ENCODE measurements at regions not wholly inside any gene's neighbourhood (a gene's known extent, or its start where the extent isn't known, plus 50 kb on each side); places are given as distances from the start of the nearest gene placed in this dataset.

DNA sequence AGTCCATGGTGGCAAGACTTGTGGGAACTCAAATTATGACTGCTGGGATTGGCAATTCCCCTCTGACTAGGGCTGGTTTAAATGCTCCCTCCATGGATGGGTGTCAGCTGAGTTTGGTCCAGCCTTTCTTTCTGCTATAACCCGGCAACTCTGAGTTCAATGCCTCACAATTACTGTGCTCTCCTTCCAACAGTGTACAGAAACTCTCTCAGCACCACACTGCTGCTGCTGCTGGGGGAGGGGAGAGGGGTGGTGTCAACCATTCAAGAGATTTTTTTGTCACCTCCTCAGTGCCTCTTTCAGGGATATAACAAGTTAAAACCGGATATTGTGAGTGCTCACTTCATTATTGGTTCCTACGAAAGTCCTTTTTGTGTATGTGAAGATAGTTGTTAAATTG, 830.3 kb upstream of the NXPH2 start:
- DNase-seq (ENCODE audit: low read depth): no peak
- H3K4me3 ChIP-seq (ENCODE audit: low read depth, low read length): no peak overlapping the region

DNA sequence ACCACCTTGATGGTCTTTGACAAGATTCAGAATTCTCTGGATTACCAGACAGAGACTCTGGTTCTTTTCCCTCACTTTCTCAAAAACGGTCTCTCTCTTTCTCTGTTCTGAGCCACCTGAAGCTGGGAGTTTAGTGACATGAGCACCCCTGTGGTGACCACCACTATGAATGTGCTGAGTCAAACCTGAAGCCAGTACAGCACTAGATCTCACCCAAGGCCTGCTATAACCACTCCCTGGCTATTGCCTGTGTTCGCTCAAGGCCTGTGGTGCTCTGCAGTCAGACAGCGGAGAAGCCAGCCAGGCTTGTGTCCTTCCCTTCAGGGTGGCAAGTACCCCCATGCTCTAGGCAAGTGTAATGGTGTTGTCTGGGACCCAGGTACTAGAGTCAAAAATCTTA, 828.9 kb upstream of the NXPH2 start:
- TF ChIP-seq, protein P1, sequence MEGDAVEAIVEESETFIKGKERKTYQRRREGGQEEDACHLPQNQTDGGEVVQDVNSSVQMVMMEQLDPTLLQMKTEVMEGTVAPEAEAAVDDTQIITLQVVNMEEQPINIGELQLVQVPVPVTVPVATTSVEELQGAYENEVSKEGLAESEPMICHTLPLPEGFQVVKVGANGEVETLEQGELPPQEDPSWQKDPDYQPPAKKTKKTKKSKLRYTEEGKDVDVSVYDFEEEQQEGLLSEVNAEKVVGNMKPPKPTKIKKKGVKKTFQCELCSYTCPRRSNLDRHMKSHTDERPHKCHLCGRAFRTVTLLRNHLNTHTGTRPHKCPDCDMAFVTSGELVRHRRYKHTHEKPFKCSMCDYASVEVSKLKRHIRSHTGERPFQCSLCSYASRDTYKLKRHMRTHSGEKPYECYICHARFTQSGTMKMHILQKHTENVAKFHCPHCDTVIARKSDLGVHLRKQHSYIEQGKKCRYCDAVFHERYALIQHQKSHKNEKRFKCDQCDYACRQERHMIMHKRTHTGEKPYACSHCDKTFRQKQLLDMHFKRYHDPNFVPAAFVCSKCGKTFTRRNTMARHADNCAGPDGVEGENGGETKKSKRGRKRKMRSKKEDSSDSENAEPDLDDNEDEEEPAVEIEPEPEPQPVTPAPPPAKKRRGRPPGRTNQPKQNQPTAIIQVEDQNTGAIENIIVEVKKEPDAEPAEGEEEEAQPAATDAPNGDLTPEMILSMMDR (IDR thresholded peaks at IDR 0.05; ENCODE audit: insufficient read depth, low read depth, low read length): no peak
- H3K4me3 ChIP-seq (ENCODE audit: low read depth, low read length): no peak overlapping the region
- DNase-seq (ENCODE audit: low read depth): no peak

More for the DNA sequence above, 830.3 kb upstream of the NXPH2 start:
- TF ChIP-seq, protein P1 (IDR thresholded peaks at IDR 0.05; ENCODE audit: insufficient read depth, low read depth, low read length): no peak

DNA sequence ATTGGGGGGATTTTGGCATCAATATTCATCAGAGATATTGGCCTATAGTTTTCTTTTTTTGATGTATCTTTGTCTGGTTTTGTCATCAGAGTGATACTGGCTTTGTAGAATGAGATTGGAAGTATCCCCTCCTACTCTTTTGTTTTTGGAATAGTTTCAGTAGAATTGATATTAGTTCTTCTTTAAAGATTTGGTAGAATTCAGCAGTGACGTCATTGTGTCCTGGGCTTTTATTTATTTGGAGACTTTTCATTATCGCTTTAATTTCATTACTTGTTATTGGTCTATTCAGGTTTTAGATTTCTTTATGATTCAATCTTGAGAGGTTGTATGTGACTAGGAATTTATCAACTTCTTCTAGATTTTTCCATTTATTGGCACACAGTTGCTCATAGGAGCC, 825.5 kb upstream of the NXPH2 start:
- no peak overlapping the region for H3K4me3 ChIP-seq (ENCODE audit: low read depth, low read length)
- TF ChIP-seq, protein P1 (IDR thresholded peaks at IDR 0.05; ENCODE audit: insufficient read depth, low read depth, low read length): no peak
- DNase-seq (ENCODE audit: low read depth): no peak

DNA sequence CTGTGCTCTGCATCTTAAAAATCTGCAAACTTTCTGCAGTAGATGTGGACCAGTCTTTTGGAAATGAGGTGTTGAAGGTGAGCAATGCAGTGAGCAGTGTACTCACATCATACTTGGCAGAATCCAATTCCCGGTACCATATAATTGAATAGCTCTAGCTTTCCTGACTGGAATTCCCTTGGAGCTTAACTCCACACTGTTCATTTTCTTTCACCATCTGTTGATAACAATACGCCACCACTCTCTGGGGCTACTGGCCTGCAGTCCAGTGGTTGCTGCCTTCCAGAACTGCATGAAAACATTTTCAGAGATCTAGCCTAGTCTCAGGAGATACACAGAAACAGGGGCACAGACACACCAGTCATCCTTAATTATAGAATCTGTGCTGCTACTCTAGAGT, 820.0 kb upstream of the NXPH2 start:
- no peak for DNase-seq (ENCODE audit: low read depth)
- TF ChIP-seq, protein P1 (IDR thresholded peaks at IDR 0.05; ENCODE audit: insufficient read depth, low read depth, low read length): no peak
- H3K4me3 ChIP-seq (ENCODE audit: low read depth, low read length): no peak overlapping the region

DNA sequence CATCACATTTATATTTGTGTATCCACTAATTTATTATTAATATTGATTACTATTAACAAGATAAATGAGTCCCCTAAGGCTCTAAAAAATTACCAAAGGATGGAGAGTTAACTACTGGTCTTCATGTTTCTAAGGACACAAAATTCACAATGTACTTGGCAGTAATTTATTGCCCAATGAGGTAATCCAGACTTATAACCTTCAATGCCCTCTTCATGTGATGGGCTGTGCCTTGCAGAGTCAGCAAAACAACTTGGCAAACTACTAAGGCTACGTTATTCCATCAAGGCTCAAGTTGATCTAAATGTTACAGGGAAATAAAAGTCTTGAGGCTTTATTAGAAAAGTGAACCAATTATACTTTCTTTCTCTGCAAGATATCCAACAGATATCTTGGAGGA, 804.9 kb upstream of the NXPH2 start:
- H3K4me3 ChIP-seq (ENCODE audit: low read depth, low read length): no peak overlapping the region
- TF ChIP-seq, protein P1 (IDR thresholded peaks at IDR 0.05; ENCODE audit: insufficient read depth, low read depth, low read length): no peak
- no peak for DNase-seq (ENCODE audit: low read depth)

DNA sequence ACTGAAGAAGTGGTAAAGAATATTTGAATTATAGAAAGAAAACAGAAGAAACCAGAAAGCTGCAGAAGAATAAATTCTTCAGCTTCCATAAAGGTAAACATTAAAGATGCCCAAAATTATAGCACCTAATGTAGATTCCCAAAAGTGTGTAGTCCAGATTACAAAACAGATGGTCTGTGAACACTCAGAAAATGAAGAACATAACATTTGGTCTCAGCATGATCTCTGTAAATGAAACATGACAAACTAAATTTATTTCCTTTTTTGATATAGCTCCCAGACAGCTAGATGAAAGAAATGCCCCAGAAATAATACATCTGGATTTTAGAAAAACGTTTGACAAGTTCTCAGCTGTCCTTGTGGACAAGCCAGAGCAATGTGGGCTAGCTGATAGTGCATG, 794.2 kb upstream of the NXPH2 start:
- H3K4me3 ChIP-seq (ENCODE audit: low read depth, low read length): no peak overlapping the region
- no peak for DNase-seq (ENCODE audit: low read depth)
- TF ChIP-seq, protein P1 (IDR thresholded peaks at IDR 0.05; ENCODE audit: insufficient read depth, low read depth, low read length): no peak

DNA sequence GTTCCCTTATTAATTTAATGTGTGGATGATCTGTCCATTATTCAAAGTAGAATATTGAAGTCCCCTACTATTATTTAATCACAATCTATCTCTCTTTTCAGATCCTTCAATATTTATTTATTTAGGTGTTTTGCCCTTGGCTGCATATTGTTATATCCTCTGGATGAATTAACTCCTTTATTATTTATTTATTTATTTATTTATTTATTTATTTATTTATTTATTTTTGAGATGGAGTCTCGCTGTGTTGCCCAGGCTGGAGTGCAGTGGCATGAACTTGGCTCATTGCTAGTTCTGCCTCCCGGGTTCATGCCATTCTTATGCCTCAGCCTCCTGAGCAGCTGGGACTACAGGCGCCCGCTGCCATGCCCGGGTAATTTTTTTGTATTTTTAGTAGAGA, 776.6 kb upstream of the NXPH2 start:
- no peak for DNase-seq (ENCODE audit: low read depth)
- H3K4me3 ChIP-seq (ENCODE audit: low read depth, low read length): no peak overlapping the region
- TF ChIP-seq, protein P1 (IDR thresholded peaks at IDR 0.05; ENCODE audit: insufficient read depth, low read depth, low read length): no peak
